Stimulated activated CD4-positive, alpha-beta T cell treated with anti-CD3 and anti-CD28 coated beads, TNF-alpha, amount 100 ng/mL, for 24 hours (primary cell): ENCODE measurements at regions not wholly inside any gene's neighbourhood (a gene's known extent, or its start where the extent isn't known, plus 50 kb on each side); places are given as distances from the start of the nearest gene placed in this dataset.

ENCODE experiments used
- DNase-seq, 3 experiments: peaks; one replicate each; pipeline ENCODE4 v3.0.0-alpha.2; 2020; ENCODE audit warnings: low read depth in 3 of 3

DNA sequence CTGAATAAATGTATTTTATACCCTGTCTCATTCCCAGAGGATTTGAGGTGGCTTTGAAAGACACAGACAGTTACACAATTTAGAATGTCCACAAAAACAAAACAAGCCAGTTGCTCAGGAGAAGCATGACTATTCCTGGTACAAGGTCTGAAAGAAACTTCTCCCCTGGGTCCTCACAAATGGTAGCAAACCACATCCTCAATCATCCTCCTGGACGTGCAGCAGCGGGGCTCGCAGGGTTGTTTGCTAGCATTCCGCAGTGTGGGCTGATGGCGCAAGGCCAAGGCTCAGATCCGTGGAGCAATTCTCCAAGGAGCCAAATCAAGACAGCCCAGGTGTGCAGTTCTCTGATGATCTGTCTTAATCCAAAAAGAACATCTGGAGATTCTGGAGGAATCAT lies 210.3 kb downstream of the ACTL7B start:
- DNase-seq = no peak

DNA sequence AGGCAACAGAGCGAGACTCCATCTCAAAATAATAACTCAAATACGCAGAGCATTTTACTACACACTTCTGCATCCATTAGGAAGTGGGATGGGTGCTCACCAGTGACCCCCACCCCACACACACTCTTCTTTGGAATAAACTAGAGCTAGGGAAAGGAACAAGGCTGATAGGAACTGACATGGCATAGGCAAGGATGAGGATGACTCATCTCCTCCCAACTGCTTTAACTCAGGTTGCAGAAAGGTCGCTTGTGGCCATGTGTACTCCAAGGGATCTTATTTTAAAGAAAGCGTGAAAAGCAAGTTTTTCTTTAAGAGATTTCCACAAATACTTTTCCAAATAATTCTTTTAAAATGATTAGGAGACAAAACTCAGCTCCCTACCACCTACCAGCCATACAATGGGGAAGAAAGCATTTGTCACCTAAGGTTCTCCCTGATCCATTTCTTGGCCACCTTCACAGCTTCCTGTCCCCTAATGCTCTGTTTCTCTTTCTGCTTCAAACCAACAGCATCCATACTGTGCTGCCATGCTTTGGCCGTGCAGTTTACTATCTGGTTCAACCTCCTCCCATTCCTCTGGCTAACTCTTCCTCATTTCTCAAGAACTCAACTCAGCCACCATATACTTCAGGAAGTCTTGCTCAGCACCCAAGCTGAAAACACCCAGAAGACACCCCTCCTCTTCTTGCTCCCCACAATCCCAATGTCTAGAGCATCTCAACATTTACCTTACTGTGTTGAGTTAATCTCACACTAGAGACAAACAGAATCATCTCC lies 211.9 kb downstream of the ACTL7B start:
- DNase-seq = no peak

GRCh38 chr9:108642871-108643270 lies 212.9 kb downstream of the ACTL7B start:
- DNase-seq = no peak

- no peak for DNase-seq
These were observed 215.6 kb downstream of the ACTL7B start for GRCh38 chr9:108640230-108640629.

- DNase-seq = no peak
These were observed 216.1 kb downstream of the ACTL7B start for GRCh38 chr9:108639696-108640095.

DNA sequence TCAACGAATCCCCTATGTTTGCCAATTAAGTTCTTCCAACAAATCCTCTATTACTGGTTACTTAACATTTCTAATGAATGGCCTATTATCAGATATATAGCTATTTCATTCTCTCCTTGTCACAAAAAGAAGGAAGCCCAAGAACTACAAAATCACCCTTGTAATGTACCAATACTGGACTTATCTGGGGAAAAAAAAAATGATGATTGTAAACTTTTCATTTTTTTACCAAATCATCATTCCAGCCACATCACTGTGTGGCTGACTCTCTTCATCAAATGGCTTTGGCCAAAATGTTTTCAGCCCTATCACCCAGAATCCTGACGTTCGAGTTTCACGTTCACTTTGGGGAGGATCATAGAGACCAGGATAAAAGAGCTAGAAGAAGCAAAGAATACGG lies 216.7 kb downstream of the ACTL7B start:
- no peak for DNase-seq

- no peak for DNase-seq
These were observed 218.4 kb downstream of the ACTL7B start for GRCh38 chr9:108637340-108637739.

DNA sequence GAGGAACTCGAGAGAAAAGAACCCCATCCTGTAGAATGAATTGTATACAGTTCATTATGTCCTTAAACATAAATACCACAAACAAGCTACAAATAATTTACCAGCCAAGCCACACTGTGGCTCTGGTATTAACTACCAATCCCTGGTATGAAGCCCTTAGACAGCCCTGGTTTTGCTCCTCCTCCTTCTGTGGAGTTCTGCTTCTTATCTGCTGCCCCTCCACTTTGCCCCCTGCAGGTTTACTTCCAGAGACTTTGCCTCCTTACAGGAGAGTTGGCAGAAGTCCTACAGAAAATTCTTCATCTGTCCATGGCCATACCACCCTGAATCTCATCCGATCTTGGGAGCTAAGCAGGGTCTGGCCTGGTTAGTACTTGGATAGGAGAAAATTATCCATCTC lies 219.8 kb downstream of the ACTL7B start:
- DNase-seq = no peak

DNA sequence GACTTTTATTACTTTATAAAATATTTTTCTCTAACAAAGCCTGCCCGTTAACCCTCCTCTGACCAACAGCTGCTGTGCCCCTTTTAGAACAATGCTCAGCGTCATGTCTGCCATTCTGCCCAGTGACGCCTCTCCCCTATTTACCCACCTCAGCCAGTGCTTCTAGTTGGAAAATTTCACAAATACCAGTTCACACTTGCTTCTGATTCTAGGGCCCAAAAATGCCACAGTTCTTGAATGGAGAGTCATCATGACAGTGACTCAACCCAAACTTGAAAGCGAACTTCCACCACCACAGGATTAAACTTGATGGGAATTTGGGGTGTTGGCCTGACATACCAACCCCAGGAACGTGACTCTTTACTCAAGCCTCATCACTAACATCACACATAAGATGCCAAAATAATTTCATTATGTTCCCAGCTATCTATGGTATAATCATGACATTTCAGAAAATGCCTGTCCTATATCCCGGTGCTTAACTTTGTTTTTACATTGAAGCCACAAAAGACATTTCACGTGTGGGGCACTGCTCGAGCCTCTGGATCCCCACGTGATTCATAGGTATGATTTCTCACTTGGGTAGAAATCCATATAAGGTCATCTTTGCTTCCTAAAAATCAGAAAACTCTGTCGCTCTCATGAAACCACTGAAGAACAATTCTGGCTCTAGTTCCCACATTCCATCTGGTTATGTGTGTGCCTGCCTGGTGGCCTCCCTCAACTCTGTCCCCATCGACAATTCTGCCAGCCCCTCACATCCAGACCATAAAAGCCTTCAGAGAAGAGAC lies 220.9 kb downstream of the ACTL7B start:
- DNase-seq = no peak

DNA sequence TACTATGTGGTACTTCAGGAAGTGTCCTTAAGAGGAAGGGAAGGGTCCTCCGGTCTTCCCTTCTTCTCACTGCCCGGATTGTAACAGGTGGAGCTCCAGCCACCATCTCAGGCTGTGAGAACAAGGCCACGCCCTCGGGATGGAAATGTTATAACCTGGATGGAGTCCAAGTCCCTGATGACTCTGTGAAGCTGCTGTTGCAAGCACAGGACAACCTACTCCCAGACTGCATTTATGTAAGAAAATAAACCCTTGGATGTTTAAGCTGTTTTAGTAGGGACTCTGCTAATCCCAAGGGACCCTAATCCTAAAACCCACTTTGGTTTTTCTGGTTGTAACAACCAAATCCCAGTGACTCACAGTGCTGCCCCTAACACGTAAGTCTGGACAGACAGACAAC lies 221.6 kb downstream of the ACTL7B start:
- DNase-seq = no peak

DNA sequence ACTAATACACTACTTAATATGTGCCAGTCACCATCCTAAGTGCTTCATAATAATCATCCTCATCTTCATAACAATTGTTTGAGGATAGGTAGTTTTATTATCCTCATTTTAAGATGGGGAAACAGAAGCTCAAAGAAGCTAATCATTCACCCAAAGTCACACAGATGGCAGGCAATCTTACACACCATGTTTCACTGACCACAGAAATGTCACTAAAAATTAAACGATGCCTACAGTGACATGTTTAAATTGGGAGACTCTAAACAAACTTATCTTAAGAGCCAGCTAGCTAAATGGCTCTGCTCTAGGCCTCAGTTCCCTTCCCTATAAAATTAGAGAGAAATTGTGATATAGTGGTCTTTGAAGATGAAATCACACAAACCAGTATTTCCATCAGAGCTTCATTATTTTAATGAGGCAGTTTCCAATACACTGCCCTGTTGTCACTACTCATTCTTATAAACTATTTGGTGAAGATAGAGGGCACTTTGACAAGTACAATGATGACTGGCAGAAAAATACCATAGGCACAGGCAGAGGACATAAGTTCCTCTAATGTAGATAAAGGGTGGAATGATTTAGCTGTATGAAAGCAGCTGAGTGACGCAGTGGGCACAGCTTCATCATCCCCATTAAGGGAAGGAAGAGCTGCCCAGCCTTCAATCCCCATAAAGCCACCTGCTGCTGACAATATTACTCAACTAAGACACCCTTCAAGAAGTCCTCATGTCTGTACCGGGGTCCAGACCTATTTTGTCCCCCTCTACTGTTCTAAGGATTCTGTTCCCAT lies 224.1 kb downstream of the ACTL7B start:
- no peak for DNase-seq

DNA sequence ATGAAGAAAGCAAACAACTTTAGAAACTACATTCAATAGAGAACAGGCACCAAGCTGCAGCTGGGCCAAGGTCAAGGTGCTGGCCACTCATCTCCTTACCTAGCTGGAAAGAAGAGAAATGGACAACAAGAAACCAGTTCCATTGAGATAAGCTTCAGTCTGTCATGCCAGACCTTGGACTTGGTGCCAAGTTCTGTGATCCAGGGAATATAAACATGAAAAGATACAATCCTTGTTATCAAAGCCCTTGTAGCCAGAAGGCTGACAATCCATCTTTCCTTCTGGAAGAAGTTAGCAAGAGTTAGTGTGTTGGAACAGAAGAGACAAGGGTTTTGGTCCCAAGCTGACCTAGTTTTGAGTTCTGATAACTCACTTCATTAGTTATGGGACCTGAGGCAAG lies 227.5 kb downstream of the ACTL7B start:
- DNase-seq = no peak

GRCh38 chr9:108626743-108627142 lies 229.0 kb downstream of the ACTL7B start:
- DNase-seq = no peak

GRCh38 chr9:108621991-108622855 lies 233.6 kb downstream of the ACTL7B start:
- no peak for DNase-seq

GRCh38 chr9:108620767-108621166 lies 235.0 kb downstream of the ACTL7B start:
- no peak for DNase-seq

DNA sequence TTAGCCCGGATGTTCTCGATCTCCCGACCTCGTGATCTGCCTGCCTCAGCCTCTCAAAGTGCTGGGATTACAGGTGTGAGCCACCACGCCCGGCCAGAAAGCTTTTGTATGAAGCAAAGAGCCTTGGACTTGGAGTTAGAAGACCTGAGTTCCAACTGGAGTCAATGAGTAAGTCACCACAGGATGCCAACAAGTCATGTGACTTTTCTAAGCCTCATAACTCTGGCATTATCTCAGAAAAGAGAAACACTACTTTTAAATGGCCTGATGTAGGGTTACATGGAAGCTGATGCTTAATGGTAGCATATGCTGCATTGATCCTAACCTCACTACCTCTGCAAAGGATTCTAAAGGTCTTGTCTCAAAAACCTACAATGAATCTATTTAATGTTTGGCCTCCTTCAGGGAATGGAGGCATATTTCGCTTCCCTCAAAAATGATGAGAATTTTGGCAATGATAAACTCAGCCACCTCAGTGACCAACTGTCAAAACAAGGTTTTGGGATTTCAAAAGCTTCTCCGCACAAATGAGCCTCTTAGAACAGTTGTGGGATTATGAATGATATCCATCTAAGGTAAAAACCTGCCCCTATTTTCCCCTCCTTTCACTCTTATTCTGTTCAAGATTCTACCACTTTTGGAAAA lies 236.8 kb downstream of the ACTL7B start:
- no peak for DNase-seq

- DNase-seq = no peak
These were observed 238.1 kb downstream of the ACTL7B start for GRCh38 chr9:108617676-108618075.

DNA sequence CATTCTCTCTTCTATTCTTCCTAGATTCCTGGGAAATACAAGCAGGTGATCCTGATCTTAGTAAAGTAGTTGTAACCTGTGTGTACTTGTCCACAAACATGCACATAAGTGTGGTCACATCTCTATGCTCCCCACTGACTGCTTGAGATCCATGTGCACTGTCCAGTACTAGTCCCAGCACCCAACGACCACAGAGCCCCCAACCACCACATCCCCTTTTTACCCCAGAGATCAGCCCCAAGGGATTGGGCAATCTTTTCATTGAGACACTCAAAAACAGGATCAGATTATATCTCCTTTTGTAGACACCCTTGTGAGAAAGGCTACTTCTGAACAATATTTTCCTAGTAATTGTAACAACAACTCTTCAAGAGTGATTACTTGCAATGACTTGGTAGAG lies 240.6 kb downstream of the ACTL7B start:
- no peak for DNase-seq

- DNase-seq = no peak
These were observed 243.3 kb downstream of the ACTL7B start for GRCh38 chr9:108612513-108612912.

- no peak for DNase-seq
These were observed 245.9 kb downstream of the ACTL7B start for GRCh38 chr9:108609897-108610253.
